ES-I3 (cell line): ENCODE measurements at regions not wholly inside any gene's neighbourhood (a gene's known extent, or its start where the extent isn't known, plus 50 kb on each side); places are given as distances from the start of the nearest gene placed in this dataset.

Source experiments
- H3K36me3 ChIP-seq: 2 replicates; pipeline ENCODE4 v1.6.1; 2013; ENCODE audit warnings: mild to moderate bottlenecking, low read length, control low read depth, moderate library complexity; ENCODE audit not compliant: insufficient read depth
- H3K4me1 ChIP-seq: 2 replicates; pipeline ENCODE4 v1.6.1; 2013; ENCODE audit warnings: mild to moderate bottlenecking, control low read depth, low read length; ENCODE audit not compliant: insufficient read depth
- H3K9ac ChIP-seq: 2 replicates; pipeline ENCODE4 v1.6.1; 2013; ENCODE audit warnings: low read depth, mild to moderate bottlenecking, low read length, moderate library complexity
- H3K9me3 ChIP-seq: 2 replicates; pipeline ENCODE4 v1.6.1; 2013; ENCODE audit warnings: mild to moderate bottlenecking, low read length, moderate library complexity; ENCODE audit not compliant: control insufficient read depth, insufficient read depth

DNA sequence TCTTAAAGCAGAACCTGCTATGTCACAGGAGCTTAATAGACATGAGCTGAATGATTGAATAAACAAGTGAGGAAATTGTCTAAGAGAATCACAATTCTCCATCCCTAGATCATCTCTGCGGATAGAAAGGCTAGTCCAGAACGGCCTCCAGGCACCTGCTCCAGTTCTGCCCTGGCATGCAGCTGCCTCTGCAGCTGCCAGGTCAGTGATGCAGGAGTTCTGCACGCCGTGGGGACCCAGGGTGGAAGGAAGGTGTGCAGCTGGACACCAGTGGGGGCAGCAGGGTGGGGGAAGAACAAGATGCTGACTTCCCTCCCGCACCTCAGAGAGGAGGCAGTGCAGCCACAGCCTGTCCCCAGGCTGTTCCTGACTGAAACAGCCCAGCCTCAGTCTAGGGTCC lies 192.1 kb upstream of the NCAM1 start:
- no peaks in the 10 kb centered on the region for H3K9me3 ChIP-seq
- H3K36me3 ChIP-seq = no peaks in the 10 kb centered on the region
- no peaks in the 10 kb centered on the region for H3K4me1 ChIP-seq
- no peak overlapping the region for H3K9ac ChIP-seq

DNA sequence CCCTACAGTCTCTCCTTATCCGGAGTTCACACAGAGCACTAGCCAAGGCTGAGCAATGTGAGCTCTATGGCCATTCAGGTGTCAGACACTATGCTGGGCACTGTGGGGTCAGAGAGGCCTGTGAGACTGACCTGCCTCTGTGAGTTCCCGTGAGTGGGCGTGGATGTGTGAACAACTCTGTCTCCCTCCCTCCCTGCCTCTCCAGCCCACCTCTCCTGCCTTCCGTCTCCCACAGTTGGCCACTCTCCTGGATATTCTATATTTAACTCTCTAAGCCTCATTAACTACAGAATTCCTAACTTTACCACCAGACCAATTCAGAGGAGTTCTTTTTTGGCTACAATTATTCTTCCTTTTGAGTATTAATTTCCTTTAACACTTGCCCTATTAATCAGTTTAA lies 191.6 kb upstream of the NCAM1 start:
- Histone ChIP-seq H3K4me1 (no peaks in the 10 kb centered on the region), H3K9ac (no peak overlapping the region), H3K36me3 (no peaks in the 10 kb centered on the region), H3K9me3 (no peaks in the 10 kb centered on the region)

DNA sequence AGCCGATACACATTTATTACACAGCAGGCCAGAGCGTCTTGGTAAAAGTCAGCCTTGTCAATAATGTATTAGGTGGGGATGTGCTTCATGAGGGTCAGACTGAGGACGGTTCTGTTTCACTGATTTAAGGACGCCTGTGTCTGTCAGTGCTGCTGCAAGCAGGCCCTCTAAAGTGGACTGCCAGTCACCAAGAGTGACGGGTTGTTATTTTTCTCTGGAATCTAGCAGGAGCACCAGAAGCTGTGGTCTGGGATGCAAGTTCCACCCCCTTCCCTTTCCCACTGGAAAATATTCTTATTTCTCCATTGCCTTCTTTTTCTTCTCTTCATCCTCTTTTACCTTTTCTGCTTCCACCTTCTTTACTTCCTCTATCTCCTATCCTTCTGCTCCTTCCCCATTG lies 191.2 kb upstream of the NCAM1 start:
- Histone ChIP-seq H3K9me3 (no peaks in the 10 kb centered on the region), H3K9ac (no peak overlapping the region), H3K36me3 (no peaks in the 10 kb centered on the region), H3K4me1 (no peaks in the 10 kb centered on the region)

DNA sequence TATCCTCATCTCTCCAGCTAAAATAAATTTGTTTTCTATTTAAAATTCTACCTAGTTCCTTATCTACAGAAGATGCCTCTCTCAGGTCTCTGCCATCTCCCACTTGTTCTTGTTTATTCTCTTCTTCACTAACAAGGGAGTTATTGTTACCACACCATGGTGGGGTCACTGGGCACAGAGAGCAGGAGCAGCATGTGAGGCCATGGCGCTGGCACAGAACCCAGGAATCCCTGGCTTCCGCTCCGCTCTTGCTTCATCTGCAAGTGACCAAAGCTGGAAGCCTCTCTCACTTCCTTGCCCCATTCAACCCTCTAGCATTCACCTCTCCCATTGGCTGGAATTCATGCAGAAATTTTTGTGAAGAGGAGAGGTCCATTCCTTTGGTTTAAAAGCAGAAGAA lies 190.7 kb upstream of the NCAM1 start:
- Histone ChIP-seq H3K36me3 (no peaks in the 10 kb centered on the region), H3K9ac (no peak overlapping the region), H3K4me1 (no peaks in the 10 kb centered on the region), H3K9me3 (no peaks in the 10 kb centered on the region)

DNA sequence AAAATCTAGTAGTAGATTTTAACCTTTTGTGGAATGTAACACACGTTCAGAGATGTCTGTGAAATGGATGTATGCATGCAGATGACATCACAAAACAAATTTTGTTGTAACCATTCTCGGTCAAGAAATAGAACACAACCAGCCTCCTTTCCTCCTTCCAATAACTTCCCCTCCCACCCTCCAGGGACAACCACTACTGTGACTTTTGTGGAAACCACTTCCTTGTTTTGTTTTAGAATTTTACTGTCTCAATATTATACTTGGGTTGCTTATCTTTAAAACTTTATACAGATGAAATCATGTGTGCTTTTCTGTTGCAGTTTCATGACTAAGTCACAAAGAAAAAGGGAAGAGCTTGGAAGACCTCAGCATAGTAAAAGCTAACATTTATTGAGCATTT lies 189.4 kb upstream of the NCAM1 start:
- Histone ChIP-seq H3K9ac (no peak overlapping the region), H3K4me1 (no peaks in the 10 kb centered on the region), H3K36me3 (no peaks in the 10 kb centered on the region), H3K9me3 (no peaks in the 10 kb centered on the region)

DNA sequence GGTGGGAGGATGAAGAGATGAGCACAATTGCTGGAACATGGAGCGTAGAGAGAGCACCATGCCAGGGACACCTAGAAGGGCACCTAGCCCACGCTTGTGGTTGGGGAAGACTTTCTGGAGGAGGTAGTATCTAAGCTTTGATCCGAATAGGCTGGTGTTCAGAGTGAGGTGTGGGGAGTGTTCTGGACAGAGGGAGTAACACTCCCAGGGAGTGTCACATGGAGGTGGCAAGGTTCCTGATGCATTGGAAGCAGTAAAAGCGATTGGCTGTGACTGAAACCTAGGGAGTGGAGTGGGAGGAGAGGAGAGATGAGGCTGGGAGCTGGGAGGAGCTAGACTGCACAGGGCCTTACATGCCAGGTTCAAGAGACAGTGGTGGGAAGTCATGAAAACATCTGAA lies 188.0 kb upstream of the NCAM1 start:
- Histone ChIP-seq H3K9me3 (no peaks in the 10 kb centered on the region), H3K36me3 (no peaks in the 10 kb centered on the region), H3K4me1 (no peaks in the 10 kb centered on the region), H3K9ac (no peak overlapping the region)

DNA sequence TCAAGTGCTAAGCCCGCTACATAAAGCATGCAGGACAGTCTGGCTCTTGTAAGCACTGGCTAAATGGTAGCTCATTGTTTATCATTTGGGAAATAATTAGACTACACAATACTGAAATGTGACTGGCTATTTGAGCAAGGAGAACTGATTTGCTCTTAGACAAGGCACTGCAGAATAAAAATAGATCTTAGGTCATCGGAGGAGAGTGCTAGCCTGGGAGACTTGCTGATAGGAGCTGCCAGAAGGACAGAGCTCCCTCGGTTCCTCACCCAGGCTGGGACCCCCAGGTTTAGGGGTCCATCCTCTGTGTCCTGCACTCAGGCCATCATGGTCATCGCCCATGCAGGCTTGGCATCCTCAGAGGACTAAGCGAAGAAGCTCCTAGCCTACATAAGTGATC lies 184.4 kb upstream of the NCAM1 start:
- Histone ChIP-seq H3K4me1 (no peaks in the 10 kb centered on the region), H3K9ac (no peak overlapping the region)

DNA sequence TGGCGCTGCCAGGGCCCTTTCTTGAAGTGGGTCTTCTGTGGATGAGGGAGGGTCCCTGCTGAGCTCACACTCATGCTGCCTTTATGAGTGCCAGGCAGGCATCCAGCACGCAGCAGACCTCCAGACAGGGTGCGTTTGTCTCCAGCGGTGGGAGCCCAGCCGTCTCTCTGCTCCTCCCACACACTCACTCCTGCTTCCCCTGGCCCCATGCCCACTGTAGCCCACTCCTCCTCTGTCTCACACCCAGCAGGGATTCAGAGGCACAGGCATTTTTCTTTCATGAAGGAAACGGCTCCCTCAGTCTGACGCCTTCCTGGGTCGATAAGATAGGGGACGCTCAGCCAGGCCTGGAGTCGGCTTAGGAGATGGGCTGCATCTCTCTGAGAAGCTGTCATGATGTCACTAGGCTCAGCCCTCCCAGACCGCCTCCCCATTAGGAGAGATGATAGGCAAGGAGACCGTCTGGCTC lies 183.9 kb upstream of the NCAM1 start:
- Histone ChIP-seq H3K9me3 (no peaks in the 10 kb centered on the region), H3K9ac (no peak overlapping the region), H3K4me1 (no peaks in the 10 kb centered on the region), H3K36me3 (no peaks in the 10 kb centered on the region)

More for the DNA sequence above, 184.4 kb upstream of the NCAM1 start:
- Histone ChIP-seq H3K9me3 (no peaks in the 10 kb centered on the region), H3K36me3 (no peaks in the 10 kb centered on the region)

DNA sequence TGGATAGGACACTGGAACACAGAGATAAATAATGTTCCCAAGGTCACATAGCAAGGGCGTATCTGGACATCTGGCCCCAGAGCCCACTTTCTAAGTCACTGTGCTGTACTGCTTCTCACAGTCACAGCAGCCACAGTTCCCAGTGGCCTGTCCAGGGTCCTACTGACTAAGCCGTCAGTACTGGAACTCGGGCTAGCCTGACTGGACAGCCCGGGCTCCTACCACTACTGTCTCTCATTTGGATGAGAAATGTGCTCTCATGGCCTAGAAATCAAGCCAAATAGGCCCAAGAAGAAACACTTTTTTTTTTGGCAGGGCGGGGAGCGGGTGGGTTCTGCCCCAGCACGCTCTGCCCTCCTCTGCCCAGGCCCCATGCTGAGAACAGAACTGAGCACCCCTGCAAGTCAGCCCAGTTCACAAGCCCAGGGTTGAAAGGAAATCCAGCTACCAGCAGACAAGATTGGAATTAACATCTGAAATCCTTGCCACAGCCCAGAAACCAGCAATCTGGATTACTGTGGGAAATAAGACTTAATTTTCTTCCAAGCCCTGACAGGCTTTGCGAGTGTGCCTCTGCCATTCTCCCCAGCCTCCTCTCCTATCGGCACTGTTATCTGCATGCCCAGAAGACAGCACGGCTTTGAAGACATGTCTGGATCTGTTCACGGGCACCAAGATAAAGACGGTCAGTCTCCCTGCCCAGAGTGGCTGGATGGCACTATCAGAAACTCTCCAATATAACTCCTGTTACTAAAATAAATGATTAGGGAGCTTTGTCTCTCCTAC lies 182.9 kb upstream of the NCAM1 start:
- no peaks in the 10 kb centered on the region for H3K4me1 ChIP-seq
- no peaks in the 10 kb centered on the region for H3K9me3 ChIP-seq
- H3K9ac ChIP-seq = no peak overlapping the region
- H3K36me3 ChIP-seq = no peaks in the 10 kb centered on the region

DNA sequence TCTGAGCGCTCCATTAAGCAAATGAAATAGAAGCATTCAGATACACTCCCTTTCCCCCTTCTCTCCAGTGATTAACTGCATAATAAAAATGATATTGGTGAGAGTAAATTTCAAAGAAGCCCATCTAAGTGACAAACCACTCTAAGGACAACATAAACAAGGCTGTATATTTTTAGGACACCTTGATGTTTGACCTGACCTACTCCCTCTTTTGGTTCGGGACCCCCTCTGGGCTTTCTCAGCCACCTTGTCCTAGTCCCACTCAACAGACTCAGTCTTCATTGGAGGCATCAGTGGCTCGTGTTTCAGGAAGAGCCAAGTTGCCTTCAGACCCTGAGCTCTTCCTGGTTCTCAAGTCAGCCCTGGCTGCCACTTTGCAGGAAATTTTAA lies 182.3 kb upstream of the NCAM1 start:
- H3K9me3 ChIP-seq = no peaks in the 10 kb centered on the region
- no peak overlapping the region for H3K9ac ChIP-seq
- no peaks in the 10 kb centered on the region for H3K4me1 ChIP-seq
- H3K36me3 ChIP-seq = no peaks in the 10 kb centered on the region

DNA sequence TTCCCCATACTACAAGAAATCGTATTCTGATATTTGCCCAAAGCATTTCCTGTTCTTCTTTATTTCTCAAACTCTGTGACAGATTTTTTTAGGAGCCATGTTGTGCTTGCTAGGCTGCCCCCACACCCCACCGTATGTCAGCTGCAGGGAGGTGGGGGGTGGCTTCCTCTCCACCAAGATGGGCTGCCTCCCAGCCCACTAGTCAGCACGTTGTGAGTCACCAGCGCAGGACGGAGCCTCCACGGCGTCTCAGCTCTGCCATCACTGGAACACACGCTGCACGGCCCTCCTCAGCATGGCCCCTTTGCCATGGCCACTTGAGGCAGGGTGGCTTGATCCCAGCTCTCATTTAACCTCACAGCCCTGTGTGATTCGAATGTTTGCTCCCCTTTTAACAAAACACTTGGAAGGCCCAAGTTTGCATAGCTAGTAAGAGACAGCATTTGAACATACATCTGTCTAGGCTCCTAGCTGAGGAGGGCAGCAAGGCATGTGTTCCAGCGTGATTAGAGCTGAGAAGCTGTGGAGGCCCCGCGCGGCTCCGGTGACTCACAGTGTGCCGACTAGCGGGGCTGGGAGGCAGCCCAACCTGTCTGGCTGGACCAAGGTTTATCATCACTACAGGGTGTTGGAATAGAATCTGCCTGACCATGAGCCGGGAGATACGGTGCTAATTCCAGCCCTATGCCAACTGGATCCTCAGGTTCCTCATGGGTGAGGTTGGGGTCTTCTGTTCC lies 180.7 kb upstream of the NCAM1 start:
- no peak overlapping the region for H3K9ac ChIP-seq
- H3K36me3 ChIP-seq = no peaks in the 10 kb centered on the region
- H3K4me1 ChIP-seq = no peaks in the 10 kb centered on the region
- H3K9me3 ChIP-seq = no peaks in the 10 kb centered on the region

DNA sequence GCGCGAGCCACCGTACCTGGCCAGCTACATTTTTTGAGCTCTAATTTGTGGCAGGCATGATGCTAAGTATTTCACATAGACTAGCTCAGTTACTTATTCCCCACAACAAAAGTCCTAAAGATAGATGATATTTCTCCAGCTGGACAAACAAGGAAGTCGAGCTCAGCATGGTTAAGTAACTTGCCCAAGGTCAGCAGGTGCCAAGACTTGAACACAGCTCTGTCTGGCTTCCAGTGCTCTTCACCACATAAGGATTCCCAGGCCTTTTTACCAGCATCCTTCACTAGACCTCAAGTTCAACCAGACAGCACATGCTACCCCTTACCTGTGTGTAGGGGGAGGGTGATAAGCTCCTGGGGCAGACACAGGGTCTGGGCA lies 177.3 kb upstream of the NCAM1 start:
- no peak overlapping the region for H3K9ac ChIP-seq
- H3K36me3 ChIP-seq = no peaks in the 10 kb centered on the region
- no peaks in the 10 kb centered on the region for H3K4me1 ChIP-seq
- H3K9me3 ChIP-seq = no peaks in the 10 kb centered on the region

DNA sequence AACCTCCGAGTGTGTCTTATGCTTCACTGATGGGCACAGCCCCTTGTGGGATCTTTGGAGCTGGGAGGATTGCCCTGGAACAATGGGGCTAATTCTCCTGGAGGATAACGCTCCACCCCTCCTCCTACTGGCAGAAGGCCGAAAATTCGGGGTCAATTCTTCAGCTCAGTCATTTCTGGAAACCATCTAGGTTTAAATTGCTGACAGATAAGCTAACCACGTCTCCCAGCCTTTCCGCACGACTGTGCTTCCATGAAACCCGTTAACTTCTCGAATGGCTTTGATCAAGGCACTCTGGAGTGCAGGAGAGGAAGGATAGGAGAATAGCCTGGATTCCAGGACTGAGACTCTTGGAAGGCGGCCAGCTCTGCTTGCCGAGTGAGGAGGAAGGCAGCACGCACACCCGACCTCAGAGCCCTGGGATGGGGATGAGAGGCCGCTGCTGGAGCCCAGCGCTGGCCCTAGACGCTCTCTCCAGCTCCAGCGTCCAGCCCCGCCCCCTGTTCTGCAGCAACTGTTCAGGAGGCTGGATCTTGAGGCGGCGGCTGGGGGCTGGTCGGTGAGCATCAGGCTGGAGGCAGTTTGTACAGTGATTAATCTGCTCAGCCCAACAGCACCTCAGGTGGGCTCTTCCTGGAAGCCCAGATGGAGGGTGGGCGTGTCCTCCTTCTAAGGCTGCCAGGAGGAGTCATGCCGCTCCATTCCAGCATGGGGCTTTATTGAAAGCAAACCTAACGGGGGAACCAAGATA lies 176.7 kb upstream of the NCAM1 start:
- H3K36me3 ChIP-seq = no peaks in the 10 kb centered on the region
- H3K9ac ChIP-seq = no peak overlapping the region
- H3K9me3 ChIP-seq = no peaks in the 10 kb centered on the region
- no peaks in the 10 kb centered on the region for H3K4me1 ChIP-seq

DNA sequence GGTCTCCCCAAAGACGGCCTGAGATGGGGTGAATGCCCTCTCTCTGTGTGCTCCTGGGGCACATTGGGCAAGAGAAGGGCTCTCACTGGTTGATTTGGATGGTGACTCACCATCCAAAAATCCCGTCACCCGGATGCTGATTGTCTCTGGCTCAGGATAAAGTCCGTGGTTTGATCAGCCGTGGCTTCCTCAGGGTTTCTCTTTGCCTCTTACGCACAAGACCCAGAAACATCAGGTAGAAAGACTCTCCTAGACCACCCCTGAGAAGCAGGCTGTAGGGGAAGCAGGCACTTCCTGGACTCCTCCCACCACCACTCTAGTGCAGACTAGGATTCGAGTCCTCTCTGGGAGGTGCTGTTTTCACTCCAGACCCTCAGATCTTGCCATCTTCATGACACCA lies 176.1 kb upstream of the NCAM1 start:
- Histone ChIP-seq H3K4me1 (no peaks in the 10 kb centered on the region), H3K36me3 (no peaks in the 10 kb centered on the region)

DNA sequence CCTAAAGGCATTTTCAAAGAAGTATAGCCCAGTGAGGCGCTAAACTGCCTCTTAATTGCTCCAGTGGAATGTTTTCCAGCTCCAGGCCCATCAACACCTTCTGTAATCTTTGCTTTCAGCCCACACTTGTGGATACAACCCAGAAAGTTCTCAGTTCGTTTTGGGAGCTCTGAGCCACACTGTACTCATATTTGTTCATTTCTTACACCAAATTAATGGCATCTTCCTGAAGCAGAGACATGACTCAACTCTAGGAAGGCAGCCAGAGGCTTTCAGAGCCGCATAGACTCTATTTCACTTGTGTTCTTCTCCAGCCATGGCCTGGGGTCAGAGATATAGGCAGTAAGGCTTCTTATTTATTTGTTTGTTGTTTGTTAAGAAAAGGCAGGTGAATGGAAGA lies 175.5 kb upstream of the NCAM1 start:
- no peaks in the 10 kb centered on the region for H3K9me3 ChIP-seq
- H3K9ac ChIP-seq = no peak overlapping the region
- H3K4me1 ChIP-seq = no peaks in the 10 kb centered on the region
- no peaks in the 10 kb centered on the region for H3K36me3 ChIP-seq

More for the DNA sequence above, 176.1 kb upstream of the NCAM1 start:
- H3K9me3 ChIP-seq = no peaks in the 10 kb centered on the region
- H3K9ac ChIP-seq = no peak overlapping the region
